ENCODE measurements at regions not wholly inside any gene's neighbourhood (a gene's known extent, or its start where the extent isn't known, plus 50 kb on each side); places are given as distances from the start of the nearest gene placed in this dataset.

DNA sequence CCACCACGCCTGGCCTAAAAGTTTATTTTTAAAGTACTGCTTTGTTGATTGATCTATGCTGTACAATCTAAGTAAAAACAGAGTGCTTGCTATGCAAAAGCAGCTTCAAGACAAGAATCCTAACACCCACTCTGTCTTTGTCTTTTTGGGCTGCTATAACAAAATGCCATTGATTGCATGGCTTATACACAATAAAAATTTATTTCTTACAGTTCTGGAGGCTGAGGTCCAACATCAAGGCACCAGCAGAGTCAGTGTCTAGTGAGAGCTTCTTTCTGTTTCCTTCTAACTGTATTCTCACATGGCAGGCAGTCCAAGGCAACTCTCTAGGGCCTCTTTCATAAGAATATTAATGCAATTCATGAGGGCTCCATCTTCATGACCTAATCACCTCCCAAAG, 63.6 kb upstream of the GJA5 start:
- H3K4me3 ChIP-seq (replicated peaks; ENCODE audit: low read depth, low read length): no peak overlapping the region
- DNase-seq (ENCODE audit: extremely low read depth, low read depth): no peak
- no peak for TF ChIP-seq CTCF (IDR thresholded peaks at IDR 0.05; ENCODE audit: low read depth, low read length, missing control alignments)

- no peak for DNase-seq (ENCODE audit: extremely low read depth, low read depth)
- no peak overlapping the region for H3K4me3 ChIP-seq (replicated peaks; ENCODE audit: low read depth, low read length)
Measured at GRCh38 chr1:147824798-147825197, 64.4 kb upstream of the GJA5 start.

DNA sequence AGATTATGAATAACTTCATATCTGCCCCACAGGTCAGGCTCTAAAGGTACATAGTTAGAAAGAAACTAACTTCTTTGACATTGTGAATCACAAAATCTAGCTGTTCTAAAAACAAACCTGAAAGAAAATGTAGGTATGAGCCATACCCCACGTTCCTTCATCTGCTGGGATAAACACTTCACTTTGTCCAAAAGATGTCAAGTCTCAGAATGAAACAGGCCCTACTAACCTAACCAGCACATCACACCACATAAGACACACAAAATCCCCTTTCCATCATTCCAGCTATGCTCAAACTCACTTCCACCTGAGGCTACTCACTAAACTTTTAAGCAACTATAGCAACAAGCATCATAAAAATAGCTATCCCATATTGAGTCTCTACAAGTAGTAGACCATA, 65.2 kb upstream of the GJA5 start:
- TF ChIP-seq CTCF (IDR thresholded peaks at IDR 0.05; ENCODE audit: low read depth, low read length, missing control alignments): no peak
- no peak overlapping the region for H3K4me3 ChIP-seq (replicated peaks; ENCODE audit: low read depth, low read length)
- DNase-seq (ENCODE audit: extremely low read depth, low read depth): no peak

More at GRCh38 chr1:147824798-147825197, 64.4 kb upstream of the GJA5 start:
- no peak for TF ChIP-seq CTCF (IDR thresholded peaks at IDR 0.05; ENCODE audit: low read depth, low read length, missing control alignments)

- DNase-seq (ENCODE audit: extremely low read depth, low read depth): no peak
- no peak for TF ChIP-seq CTCF (IDR thresholded peaks at IDR 0.05; ENCODE audit: low read depth, low read length, missing control alignments)
- H3K4me3 ChIP-seq (replicated peaks; ENCODE audit: low read depth, low read length): no peak overlapping the region
Measured at GRCh38 chr1:147826259-147826658, 65.9 kb upstream of the GJA5 start.

GRCh38 chr1:147833231-147833860, 69.2 kb upstream of the GJA8 start:
- DNase-seq (ENCODE audit: extremely low read depth, low read depth): no peak
- no peak overlapping the region for H3K4me3 ChIP-seq (replicated peaks; ENCODE audit: low read depth, low read length)
- no peak for TF ChIP-seq CTCF (IDR thresholded peaks at IDR 0.05; ENCODE audit: low read depth, low read length, missing control alignments)

DNA sequence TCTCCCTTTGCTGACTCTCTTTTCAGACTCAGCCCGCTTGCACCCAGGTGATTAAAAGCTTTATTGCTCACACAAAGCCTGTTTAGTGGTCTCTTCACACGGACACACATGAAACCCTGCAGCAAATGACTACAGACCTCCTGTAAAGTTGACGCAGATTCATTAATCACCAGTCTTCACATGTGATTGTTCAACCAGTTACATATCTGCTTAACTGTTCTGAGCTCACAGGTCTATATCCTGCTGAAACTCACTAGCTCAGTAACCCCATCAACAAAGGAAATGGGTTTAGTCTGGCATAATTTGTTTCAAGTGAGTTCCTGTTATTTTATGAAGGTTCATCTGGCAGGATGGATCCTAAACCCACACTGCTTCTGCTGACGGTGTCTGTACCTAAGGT, 68.4 kb upstream of the GJA8 start:
- H3K4me3 ChIP-seq (replicated peaks; ENCODE audit: low read depth, low read length): no peak overlapping the region
- no peak for DNase-seq (ENCODE audit: extremely low read depth, low read depth)
- no peak for TF ChIP-seq CTCF (IDR thresholded peaks at IDR 0.05; ENCODE audit: low read depth, low read length, missing control alignments)

DNA sequence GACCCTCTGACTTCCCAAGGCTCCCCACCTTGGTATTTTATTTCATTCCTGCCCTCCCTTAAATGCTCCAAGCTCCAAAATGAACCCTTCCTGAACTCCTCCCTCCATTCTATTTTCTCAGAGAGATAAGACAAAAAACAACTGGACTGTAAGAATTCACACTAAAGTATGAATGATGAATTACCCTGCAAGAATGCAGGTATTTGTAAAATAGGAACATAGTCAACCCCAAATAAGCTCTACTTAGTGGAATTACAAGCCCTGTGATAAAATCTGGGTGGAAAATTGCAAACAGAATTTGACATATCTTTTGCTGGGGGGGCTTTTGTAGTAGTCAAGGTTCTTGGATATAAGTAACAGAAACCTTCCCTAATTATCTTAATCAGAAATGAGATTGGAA, 67.8 kb upstream of the GJA8 start:
- H3K4me3 ChIP-seq (replicated peaks; ENCODE audit: low read depth, low read length): no peak overlapping the region
- DNase-seq (ENCODE audit: extremely low read depth, low read depth): no peak
- no peak for TF ChIP-seq CTCF (IDR thresholded peaks at IDR 0.05; ENCODE audit: low read depth, low read length, missing control alignments)
